Liver (tissue), 3 donors: ENCODE measurements at regions not wholly inside any gene's neighbourhood (a gene's known extent, or its start where the extent isn't known, plus 50 kb on each side); places are given as distances from the start of the nearest gene placed in this dataset.

Experiments used
- CTCF ChIP-seq: fragments of 150-350 bp; IDR thresholded peaks from 2 replicates; pipeline ENCODE4 v1.5.1; 2017; ENCODE audit warnings: improper control_type of control experiment, low read depth, low read length; ENCODE audit not compliant: missing input control
- RAD21 ChIP-seq, 2 donors: IDR thresholded peaks; 2 replicates each; pipeline ENCODE4 v1.6.1; 2016; ENCODE audit warnings: antibody characterized with exemption in 2 of 2, mild to moderate bottlenecking in 2 of 2
- REST ChIP-seq: IDR thresholded peaks from 2 replicates; pipeline ENCODE4 v1.6.1; 2016; ENCODE audit warnings: antibody characterized with exemption, mild to moderate bottlenecking
- donor health status: healthy.
- donor health status: healthy.

DNA sequence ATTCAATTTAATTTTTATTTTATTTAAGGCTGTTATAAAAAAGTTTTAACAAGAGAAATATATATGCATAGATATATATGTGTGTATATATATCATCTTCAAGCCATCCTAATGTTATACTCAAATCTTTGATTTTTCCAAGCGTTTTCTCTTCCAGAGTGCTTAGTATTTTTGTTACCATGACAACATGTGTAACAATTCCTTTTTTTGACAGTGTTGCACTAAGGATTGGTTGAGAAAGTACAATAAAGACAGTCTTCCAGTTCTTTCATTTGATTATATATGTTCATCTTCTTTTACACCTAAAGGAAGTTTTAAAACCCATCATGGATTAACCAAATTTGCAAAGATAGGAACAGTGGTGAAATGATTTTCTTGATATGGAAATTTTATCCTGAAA is 171.7 kb downstream of the KLF6 start:
- TF ChIP-seq CTCF (no peak), REST (no peak), RAD21 (IDR thresholded peaks at IDR 0.05) (no peak)
